ENCODE measurements at regions not wholly inside any gene's neighbourhood (a gene's known extent, or its start where the extent isn't known, plus 50 kb on each side); places are given as distances from the start of the nearest gene placed in this dataset.

DNA sequence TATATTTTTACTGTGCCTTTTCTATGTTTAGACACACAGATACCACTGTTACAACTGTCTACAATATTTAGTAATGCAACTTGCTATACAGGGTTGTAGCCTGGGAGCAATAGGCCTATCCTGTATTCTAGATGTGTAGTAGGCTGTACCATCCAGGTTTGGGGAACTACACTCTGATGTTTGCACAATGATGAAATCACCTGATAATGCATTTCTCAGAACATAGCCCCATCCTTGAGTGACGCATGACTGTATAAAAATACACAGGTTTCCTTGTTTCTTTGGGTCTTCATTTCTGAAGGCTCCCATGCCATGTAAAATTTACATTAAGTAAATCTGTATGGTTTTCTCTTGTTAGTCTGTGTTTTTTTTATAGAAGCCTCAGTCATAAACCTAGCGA is 270.9 kb upstream of the SKOR2 start (continued):
- TF ChIP-seq GATA2 (CRISPR knock-in tag; IDR thresholded peaks at IDR 0.05) (no peak), NEUROD1 (IDR thresholded peaks at IDR 0.05; ENCODE audit: borderline replicate concordance, low read depth, low read length, partially characterized antibody) (no peak), HDAC1 (IDR thresholded peaks at IDR 0.05) (no peak), ZSCAN29 (IDR thresholded peaks at IDR 0.05) (no peak), RAD51 (IDR thresholded peaks at IDR 0.05; ENCODE audit: borderline replicate concordance, low read depth) (no peak), CEBPG (CRISPR knock-in tag; IDR thresholded peaks at IDR 0.05) (no peak), CEBPG (tag; conservative IDR thresholded peaks at IDR 0.05 in 1 of 2, IDR thresholded peaks at IDR 0.05 in 1 of 2) (peak; percentile 12 to 34; a peak in 2 of 4 replicates), ESRRB (CRISPR knock-in tag; IDR thresholded peaks at IDR 0.05; ENCODE audit: borderline replicate concordance) (no peak)
- TF ChIP-seq, protein P1, sequence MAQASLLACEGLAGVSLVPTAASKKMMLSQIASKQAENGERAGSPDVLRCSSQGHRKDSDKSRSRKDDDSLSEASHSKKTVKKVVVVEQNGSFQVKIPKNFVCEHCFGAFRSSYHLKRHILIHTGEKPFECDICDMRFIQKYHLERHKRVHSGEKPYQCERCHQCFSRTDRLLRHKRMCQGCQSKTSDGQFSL (CRISPR knock-in tag; IDR thresholded peaks at IDR 0.05): no peak
- TF ChIP-seq, protein P1 (tag; IDR thresholded peaks at IDR 0.05): no peak
- TF ChIP-seq, protein P2, sequence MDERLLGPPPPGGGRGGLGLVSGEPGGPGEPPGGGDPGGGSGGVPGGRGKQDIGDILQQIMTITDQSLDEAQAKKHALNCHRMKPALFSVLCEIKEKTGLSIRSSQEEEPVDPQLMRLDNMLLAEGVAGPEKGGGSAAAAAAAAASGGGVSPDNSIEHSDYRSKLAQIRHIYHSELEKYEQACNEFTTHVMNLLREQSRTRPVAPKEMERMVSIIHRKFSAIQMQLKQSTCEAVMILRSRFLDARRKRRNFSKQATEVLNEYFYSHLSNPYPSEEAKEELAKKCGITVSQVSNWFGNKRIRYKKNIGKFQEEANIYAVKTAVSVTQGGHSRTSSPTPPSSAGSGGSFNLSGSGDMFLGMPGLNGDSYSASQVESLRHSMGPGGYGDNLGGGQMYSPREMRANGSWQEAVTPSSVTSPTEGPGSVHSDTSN (CRISPR knock-in tag; IDR thresholded peaks at IDR 0.05; ENCODE audit: low read depth): no peak
- TF ChIP-seq, protein P2 (tag; conservative IDR thresholded peaks at IDR 0.05; ENCODE audit: low read depth): no peak
- TF ChIP-seq, protein P3, sequence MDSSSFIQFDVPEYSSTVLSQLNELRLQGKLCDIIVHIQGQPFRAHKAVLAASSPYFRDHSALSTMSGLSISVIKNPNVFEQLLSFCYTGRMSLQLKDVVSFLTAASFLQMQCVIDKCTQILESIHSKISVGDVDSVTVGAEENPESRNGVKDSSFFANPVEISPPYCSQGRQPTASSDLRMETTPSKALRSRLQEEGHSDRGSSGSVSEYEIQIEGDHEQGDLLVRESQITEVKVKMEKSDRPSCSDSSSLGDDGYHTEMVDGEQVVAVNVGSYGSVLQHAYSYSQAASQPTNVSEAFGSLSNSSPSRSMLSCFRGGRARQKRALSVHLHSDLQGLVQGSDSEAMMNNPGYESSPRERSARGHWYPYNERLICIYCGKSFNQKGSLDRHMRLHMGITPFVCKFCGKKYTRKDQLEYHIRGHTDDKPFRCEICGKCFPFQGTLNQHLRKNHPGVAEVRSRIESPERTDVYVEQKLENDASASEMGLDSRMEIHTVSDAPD (CRISPR knock-in tag; IDR thresholded peaks at IDR 0.05): no peak
- TF ChIP-seq, protein P4, sequence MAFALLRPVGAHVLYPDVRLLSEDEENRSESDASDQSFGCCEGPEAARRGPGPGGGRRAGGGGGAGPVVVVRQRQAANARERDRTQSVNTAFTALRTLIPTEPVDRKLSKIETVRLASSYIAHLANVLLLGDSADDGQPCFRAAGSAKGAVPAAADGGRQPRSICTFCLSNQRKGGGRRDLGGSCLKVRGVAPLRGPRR (CRISPR knock-in tag; IDR thresholded peaks at IDR 0.05): no peak
- TF ChIP-seq, protein P5, sequence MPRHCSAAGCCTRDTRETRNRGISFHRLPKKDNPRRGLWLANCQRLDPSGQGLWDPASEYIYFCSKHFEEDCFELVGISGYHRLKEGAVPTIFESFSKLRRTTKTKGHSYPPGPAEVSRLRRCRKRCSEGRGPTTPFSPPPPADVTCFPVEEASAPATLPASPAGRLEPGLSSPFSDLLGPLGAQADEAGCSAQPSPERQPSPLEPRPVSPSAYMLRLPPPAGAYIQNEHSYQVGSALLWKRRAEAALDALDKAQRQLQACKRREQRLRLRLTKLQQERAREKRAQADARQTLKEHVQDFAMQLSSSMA (CRISPR knock-in tag; IDR thresholded peaks at IDR 0.05): no peak
- TF ChIP-seq, protein P6, sequence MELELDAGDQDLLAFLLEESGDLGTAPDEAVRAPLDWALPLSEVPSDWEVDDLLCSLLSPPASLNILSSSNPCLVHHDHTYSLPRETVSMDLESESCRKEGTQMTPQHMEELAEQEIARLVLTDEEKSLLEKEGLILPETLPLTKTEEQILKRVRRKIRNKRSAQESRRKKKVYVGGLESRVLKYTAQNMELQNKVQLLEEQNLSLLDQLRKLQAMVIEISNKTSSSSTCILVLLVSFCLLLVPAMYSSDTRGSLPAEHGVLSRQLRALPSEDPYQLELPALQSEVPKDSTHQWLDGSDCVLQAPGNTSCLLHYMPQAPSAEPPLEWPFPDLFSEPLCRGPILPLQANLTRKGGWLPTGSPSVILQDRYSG (tag; conservative IDR thresholded peaks at IDR 0.05; ENCODE audit: low read depth): no peak
- TF ChIP-seq, protein P7, sequence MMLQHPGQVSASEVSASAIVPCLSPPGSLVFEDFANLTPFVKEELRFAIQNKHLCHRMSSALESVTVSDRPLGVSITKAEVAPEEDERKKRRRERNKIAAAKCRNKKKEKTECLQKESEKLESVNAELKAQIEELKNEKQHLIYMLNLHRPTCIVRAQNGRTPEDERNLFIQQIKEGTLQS (IDR thresholded peaks at IDR 0.05): 0 out of 2 replicates have a peak, but pooled peaks have one; percentile 12
- TF ChIP-seq, protein P7 (CRISPR knock-in tag; conservative IDR thresholded peaks at IDR 0.05): no peak

Measured in K562 (cell line).